Mesothelial cell of epicardium (in vitro differentiated cells): ENCODE measurements at regions not wholly inside any gene's neighbourhood (a gene's known extent, or its start where the extent isn't known, plus 50 kb on each side); places are given as distances from the start of the nearest gene placed in this dataset.
"Not testable (repeated sequence)": the region's sequence is repeated elsewhere in the genome, so short reads cannot be mapped to it uniquely, and the experiment has no call there.

ENCODE experiments used
- DNase-seq, 2 experiments: peaks; one replicate each; pipeline ENCODE4 v3.0.0; 2021; ENCODE audit warnings: low spot score in 2 of 2; ENCODE audit not compliant: unreplicated experiment in 2 of 2
- H3K27ac Mint-ChIP-seq: 2 replicates; pipeline ENCODE4 v1.8.0; 2021; ENCODE audit warnings: mixed read lengths
- H3K27me3 Mint-ChIP-seq: 2 replicates; pipeline ENCODE4 v1.8.0; 2021; ENCODE audit warnings: low read depth, mixed read lengths
- H3K36me3 Mint-ChIP-seq: 2 replicates; pipeline ENCODE4 v1.8.0; 2021; ENCODE audit warnings: mixed read lengths
- H3K4me1 Mint-ChIP-seq: 2 replicates; pipeline ENCODE4 v1.8.0; 2021; ENCODE audit warnings: mixed read lengths
- H3K4me3 Mint-ChIP-seq: 2 replicates; pipeline ENCODE4 v1.8.0; 2021; ENCODE audit warnings: mild to moderate bottlenecking, moderate library complexity, mixed read lengths
- H3K9me3 Mint-ChIP-seq: 2 replicates; pipeline ENCODE4 v1.8.0; 2021; ENCODE audit warnings: mixed read lengths
- TF ChIP-seq, protein P1 (sequence below): fragments of 200-600 bp; sonication (generic); IDR thresholded peaks from one replicate; pipeline ENCODE4 v1.5.0; 2021; ENCODE audit warnings: antibody characterized with exemption; ENCODE audit not compliant: unreplicated experiment

DNA sequence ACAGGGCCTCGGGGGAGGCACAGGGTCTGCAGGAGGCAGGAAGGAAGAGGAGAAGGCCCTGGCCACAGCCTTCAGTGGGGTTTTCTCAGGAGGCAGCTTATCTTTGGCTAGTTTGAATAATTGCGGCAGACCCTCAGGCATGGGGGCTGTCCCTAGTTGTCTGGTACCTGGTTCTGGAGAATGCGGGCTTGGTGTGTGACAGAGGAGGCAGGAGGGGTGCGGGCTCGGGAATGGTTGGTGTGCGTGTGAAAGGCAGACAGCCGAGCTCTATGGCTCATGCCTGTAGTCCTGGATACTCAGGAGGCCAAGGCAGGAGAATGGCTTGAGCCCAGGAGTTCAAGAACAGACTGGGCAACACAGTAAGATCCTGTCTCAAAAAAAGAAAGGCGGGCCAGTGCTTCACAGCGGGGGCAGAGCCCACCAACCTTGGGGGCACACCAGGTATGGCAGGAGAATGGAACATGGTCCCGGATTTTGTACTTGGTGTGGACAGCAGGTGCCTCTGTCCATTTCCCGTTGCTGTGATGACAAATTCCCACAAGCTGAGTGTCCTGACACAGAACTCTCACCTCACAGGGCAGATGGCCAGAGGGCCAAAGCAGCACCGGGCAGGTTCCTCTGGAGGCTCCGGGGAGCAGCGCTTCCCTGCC lies 640.6 kb downstream of the TBC1D22A start:
- no peak overlapping the region for H3K4me3 Mint-ChIP-seq
- H3K36me3 Mint-ChIP-seq, result peaks cover 7% of the 10 kb centered on the region
- TF ChIP-seq, protein P1, sequence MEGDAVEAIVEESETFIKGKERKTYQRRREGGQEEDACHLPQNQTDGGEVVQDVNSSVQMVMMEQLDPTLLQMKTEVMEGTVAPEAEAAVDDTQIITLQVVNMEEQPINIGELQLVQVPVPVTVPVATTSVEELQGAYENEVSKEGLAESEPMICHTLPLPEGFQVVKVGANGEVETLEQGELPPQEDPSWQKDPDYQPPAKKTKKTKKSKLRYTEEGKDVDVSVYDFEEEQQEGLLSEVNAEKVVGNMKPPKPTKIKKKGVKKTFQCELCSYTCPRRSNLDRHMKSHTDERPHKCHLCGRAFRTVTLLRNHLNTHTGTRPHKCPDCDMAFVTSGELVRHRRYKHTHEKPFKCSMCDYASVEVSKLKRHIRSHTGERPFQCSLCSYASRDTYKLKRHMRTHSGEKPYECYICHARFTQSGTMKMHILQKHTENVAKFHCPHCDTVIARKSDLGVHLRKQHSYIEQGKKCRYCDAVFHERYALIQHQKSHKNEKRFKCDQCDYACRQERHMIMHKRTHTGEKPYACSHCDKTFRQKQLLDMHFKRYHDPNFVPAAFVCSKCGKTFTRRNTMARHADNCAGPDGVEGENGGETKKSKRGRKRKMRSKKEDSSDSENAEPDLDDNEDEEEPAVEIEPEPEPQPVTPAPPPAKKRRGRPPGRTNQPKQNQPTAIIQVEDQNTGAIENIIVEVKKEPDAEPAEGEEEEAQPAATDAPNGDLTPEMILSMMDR, result no peak
- H3K9me3 Mint-ChIP-seq, result peaks cover 43% of the 10 kb centered on the region
- H3K27me3 Mint-ChIP-seq, result no peaks in the 10 kb centered on the region
- H3K4me1 Mint-ChIP-seq, result no peaks in the 10 kb centered on the region
- H3K27ac Mint-ChIP-seq, result no peak overlapping the region
- no peak for DNase-seq

DNA sequence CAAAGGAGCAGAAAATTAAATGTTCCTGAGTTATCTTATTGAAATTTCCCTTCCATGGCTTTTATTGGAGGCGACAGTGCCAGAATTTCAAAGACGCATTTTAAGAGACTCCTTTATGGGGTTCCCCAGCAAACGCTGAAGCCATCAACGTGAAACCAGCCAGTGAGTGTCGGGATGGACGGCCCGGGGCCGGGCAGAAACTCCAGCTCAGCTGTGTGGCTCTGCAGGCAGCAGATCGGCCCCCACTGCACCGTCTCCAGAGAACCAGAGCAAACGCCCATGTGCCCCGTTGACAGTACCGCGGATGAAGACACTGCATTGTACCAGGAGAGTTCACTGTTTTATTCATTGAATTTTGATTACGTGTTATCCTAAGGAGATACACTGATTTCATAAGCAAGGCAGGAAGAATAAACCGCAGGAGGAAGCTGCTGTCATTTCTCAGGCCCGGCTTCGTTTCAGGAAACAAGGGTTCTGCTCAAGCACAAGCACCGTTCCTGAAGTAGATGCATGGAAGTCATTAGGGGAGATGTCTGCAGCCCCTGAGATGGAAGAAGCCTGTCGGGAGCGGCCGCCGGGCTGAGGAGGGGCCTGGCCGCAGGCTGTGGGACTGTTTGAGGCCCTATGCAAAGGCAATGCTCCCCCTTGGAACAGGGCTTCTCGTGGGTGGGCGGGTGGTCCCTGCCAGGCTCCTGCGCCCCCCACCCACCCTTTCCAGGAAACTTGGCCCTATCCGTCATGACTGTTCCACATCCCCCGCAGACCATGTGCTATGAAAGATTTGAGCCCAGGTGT lies 639.7 kb downstream of the TBC1D22A start:
- no peak overlapping the region for H3K27ac Mint-ChIP-seq
- no peak overlapping the region for H3K4me3 Mint-ChIP-seq
- no peaks in the 10 kb centered on the region for H3K4me1 Mint-ChIP-seq
- DNase-seq, result no peak
- peaks cover 7% of the 10 kb centered on the region for H3K36me3 Mint-ChIP-seq
- no peaks in the 10 kb centered on the region for H3K27me3 Mint-ChIP-seq
- peaks cover 41% of the 10 kb centered on the region for H3K9me3 Mint-ChIP-seq
- TF ChIP-seq, protein P1, result no peak

DNA sequence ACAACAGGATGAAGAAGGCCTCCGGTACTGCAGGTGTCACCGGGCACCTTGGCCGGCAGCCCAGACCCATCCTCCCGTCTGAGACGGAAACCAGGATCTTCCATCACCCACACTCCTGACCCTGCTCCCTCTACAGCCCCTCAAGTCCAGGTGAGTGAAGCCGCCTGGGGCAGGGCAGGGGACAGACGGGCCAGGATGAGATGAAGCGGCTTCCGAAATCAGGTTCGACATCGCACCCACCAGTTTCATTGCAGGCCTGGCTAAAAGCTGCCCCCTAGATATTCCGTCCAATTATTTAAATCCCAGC lies 639.1 kb downstream of the TBC1D22A start:
- TF ChIP-seq, protein P1, result no peak
- no peak for DNase-seq
- Mint-ChIP-seq H3K4me3 (no peak overlapping the region), H3K9me3 (peaks cover 43% of the 10 kb centered on the region), H3K4me1 (no peaks in the 10 kb centered on the region), H3K27me3 (no peaks in the 10 kb centered on the region), H3K27ac (no peak overlapping the region), H3K36me3 (peaks cover 10% of the 10 kb centered on the region)

DNA sequence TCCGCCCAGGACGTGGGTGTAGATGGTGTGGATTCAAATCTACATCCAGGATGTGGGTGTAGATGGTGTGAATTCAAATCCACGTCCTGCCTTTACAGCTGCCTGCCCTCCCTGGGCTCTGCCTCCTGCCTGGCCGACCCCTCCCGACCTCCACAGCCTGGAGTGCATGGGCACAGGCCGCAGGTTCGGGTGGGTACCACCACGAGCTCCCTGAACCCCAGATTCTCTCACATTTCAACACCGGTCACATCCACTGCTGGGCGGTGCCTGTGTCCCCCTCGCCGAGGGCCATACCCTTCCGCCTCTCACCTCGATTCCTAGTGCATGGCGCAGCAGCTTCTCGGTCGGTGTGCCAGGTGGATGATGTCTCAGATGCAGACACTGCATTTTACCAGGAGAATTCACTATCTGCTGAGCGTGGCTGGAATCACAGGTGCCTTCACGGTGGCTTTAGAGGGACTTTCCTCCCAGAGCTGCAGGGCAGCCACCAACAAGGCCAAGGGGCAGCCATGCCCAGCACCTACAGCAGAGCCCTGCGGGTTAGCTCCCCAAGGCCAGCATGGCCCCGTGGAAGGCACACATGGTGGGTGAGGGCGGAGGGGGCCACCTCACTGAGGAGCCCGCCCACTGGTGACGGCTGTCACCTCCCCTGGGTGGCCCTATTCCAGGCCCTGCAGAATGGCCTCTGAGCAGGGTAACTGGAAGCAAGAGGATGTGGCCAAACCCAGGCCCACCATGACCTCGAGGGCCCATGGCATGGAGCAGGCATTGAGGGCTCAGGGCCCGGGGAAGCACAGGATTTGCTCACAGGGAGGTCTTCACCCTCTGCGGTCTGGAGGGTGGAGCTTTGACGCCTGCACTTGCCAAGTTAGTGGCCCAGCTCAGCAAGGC lies 638.5 kb downstream of the TBC1D22A start:
- Mint-ChIP-seq H3K9me3 (peaks cover 40% of the 10 kb centered on the region), H3K27me3 (no peaks in the 10 kb centered on the region), H3K36me3 (peaks cover 5% of the 10 kb centered on the region), H3K4me3 (no peak overlapping the region), H3K4me1 (no peaks in the 10 kb centered on the region), H3K27ac (no peak overlapping the region)
- DNase-seq, result no peak
- TF ChIP-seq, protein P1, result no peak

DNA sequence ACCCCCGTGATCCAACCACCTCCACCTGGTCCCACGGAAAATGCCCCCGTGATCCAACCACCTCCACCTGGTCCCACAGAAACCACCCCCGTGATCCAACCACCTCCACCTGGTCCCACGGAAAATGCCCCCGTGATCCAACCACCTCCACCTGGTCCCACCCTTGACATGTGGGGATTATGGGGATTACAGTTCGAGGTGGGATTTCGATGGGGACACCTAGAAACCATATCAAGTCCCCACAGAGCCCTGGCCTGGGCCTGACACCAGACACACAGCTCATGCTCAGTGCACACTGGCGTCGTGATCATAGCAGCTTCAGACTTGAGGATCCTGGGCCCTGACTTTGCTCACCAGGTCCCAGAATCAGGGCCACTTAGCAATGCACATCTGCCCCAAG lies 637.7 kb downstream of the TBC1D22A start:
- not testable (repeated sequence) for H3K27me3 Mint-ChIP-seq, DNase-seq, H3K4me1 Mint-ChIP-seq, H3K36me3 Mint-ChIP-seq, H3K4me3 Mint-ChIP-seq, H3K27ac Mint-ChIP-seq
- peaks cover 45% of the 10 kb centered on the region for H3K9me3 Mint-ChIP-seq
